SK-N-MC (cell line): ENCODE measurements at regions not wholly inside any gene's neighbourhood (a gene's known extent, or its start where the extent isn't known, plus 50 kb on each side); places are given as distances from the start of the nearest gene placed in this dataset.

Experiments
- EZH2 ChIP-seq: fragments of 200-600 bp; sonication (generic); IDR thresholded peaks from one replicate; pipeline ENCODE4 v1.6.1; 2017; ENCODE audit warnings: antibody characterized with exemption
- FOXP2 ChIP-seq: optimal IDR thresholded peaks from 2 replicates; pipeline ENCODE3; 2011; ENCODE audit warnings: mild to moderate bottlenecking, moderate library complexity; ENCODE audit not compliant: insufficient read depth; ENCODE audit errors: extremely low read length, control extremely low read depth
- POLR2AphosphoS5 ChIP-seq: IDR thresholded peaks from 2 replicates; pipeline ENCODE4 v1.6.1; 2012; ENCODE audit warnings: mild to moderate bottlenecking, low read depth, low read length, borderline replicate concordance

DNA sequence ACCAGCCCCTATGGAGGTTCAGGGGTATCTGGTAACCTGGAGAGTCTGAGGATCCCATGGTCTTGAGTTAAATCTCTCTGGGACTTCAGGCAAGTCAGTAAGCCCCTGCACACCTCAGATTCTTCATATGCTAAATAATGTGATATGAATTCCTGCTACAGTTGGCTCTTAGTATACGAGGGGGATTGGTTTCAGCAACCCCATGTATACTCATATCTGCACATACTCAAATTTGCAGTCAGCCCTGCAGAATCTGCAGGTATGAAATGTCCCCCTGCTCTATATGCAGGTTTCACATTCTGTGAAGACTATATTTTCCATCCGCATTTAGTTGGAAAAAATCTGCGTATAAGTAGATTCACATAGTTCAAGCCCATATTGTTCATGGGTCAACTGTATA is 136.6 kb downstream of the TOMM20 start:
- TF ChIP-seq EZH2 (no peak), POLR2AphosphoS5 (no peak), FOXP2 (no peak)
